ENCODE measurements at regions not wholly inside any gene's neighbourhood (a gene's known extent, or its start where the extent isn't known, plus 50 kb on each side); places are given as distances from the start of the nearest gene placed in this dataset.

DNA sequence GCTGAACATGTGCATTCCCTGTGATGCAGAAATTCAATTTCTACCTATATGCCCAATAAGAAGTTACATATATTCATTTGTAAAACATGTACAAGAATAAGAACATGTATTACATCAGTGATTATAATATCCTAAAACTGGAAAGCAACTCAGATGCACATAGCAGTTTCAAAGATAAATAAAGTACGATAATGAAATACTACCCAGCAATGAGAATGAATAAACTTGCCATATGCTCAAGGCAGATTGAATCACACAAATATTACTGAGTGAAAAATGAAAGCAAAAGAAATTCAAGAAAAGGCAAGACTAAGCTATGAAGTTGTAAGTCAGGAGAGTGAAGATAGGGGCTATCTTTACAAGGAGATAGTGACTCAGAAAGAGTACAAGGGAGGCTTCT, 345.3 kb upstream of the OR4E1 start:
- no peak for TF ChIP-seq CTCF (IDR thresholded peaks at IDR 0.05)
- TF ChIP-seq EZH2 (IDR thresholded peaks at IDR 0.05; ENCODE audit: borderline replicate concordance, insufficient read depth, low read depth, low read length, poor library complexity, severe bottlenecking): no peak
